ENCODE measurements at regions not wholly inside any gene's neighbourhood (a gene's known extent, or its start where the extent isn't known, plus 50 kb on each side); places are given as distances from the start of the nearest gene placed in this dataset.

DNA sequence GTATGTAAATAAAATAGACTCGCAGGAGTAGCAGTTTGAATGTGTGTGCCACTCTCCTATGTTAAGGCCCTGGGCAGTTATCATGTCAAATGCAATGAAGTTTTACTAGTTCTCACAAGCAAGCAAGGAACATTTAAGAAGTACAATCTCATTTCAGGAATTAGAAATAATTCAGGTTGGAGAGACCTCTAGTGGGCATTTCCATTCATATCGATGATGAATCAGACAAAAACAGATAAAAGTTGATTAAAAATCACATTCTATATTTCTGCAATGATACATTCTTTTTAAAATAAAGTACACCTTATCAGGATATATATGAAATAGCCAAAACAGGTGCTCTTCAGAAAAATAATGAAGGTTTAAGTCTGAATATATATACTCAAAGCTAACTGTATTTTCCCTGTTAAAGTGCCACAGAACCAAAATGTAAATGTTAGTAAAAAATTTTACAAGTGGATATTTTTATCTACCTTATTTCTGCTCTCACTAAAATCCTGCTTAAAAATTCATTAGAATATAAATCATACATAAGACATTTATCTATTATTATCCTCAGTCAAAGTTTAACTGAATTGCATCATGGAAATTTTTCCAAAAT lies 492.4 kb upstream of the FRG2C start:
- TF ChIP-seq, protein P1, sequence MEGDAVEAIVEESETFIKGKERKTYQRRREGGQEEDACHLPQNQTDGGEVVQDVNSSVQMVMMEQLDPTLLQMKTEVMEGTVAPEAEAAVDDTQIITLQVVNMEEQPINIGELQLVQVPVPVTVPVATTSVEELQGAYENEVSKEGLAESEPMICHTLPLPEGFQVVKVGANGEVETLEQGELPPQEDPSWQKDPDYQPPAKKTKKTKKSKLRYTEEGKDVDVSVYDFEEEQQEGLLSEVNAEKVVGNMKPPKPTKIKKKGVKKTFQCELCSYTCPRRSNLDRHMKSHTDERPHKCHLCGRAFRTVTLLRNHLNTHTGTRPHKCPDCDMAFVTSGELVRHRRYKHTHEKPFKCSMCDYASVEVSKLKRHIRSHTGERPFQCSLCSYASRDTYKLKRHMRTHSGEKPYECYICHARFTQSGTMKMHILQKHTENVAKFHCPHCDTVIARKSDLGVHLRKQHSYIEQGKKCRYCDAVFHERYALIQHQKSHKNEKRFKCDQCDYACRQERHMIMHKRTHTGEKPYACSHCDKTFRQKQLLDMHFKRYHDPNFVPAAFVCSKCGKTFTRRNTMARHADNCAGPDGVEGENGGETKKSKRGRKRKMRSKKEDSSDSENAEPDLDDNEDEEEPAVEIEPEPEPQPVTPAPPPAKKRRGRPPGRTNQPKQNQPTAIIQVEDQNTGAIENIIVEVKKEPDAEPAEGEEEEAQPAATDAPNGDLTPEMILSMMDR (IDR thresholded peaks at IDR 0.05; ENCODE audit: insufficient read depth, low read length, poor library complexity, severe bottlenecking), result peak; percentile 43
- no peaks in the 10 kb centered on the region for H3K36me3 ChIP-seq (ENCODE audit: control insufficient read depth, insufficient read depth, low read length)
- DNase-seq (ENCODE audit: low read depth), result no peak

DNA sequence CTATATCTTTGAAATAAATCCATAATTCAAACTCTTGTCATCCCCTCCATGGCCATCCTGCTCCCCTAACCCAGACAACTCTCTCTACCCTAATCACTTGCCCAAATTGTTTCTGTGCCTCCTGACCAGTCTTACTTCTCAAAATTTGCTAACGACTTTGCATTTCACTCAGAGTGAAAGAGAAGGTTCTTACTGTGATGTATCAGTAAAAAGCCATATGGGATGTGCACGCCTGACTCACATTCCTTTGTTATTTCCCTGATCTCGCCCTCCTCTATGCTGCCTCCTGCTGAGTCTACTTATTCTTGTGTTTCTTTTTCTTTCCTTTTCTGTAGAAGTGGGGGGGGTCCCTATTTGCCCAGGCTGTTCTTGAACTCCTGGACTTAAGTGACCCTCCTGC lies 487.2 kb upstream of the FRG2C start:
- TF ChIP-seq, protein P1 (IDR thresholded peaks at IDR 0.05; ENCODE audit: insufficient read depth, low read length, poor library complexity, severe bottlenecking), result no peak
- no peaks in the 10 kb centered on the region for H3K27me3 ChIP-seq (ENCODE audit: control insufficient read depth, insufficient read depth, low read length)
- no peak overlapping the region for H3K4me3 ChIP-seq (ENCODE audit: low read depth, low read length)
- DNase-seq (ENCODE audit: low read depth), result no peak
- H3K36me3 ChIP-seq (ENCODE audit: control insufficient read depth, insufficient read depth, low read length), result no peaks in the 10 kb centered on the region

More for the DNA sequence above, 492.4 kb upstream of the FRG2C start:
- H3K4me3 ChIP-seq (ENCODE audit: low read depth, low read length), result no peak overlapping the region
- H3K27me3 ChIP-seq (ENCODE audit: control insufficient read depth, insufficient read depth, low read length), result no peaks in the 10 kb centered on the region

DNA sequence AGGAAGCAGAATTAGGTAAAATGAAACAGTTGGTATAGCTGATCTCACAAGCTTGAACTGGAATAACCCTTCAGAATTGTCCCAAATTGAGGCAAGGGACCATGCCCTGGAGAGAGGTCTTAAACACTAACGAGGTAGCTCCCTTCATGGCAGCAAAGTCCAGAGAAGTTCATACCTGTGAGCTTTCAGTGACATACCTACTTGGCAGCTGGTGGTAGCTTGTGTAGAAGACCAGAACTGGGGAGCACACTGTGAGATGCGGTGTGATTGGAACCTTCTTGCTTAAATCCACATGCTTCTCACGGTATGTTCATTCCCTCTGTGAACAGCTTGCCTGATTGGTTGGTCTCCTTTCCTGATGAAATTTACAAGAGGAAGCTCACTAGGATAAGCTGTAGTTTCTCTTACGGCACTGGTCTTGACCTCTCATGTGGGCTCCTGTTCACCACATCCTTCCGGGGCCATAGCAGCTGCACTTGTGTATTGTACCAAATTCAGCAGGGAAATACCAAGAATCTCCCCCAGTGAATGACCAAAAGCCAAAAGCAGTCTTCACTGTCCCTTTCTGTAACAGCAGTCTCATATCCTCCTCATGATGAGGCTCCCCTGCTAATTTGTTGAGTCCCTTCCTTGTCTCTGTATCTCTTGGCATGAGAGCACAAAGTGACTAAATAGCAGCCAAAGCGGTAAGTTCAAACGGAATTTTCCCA lies 483.7 kb upstream of the FRG2C start:
- H3K36me3 ChIP-seq (ENCODE audit: control insufficient read depth, insufficient read depth, low read length), result no peaks in the 10 kb centered on the region
- no peak overlapping the region for H3K4me3 ChIP-seq (ENCODE audit: low read depth, low read length)
- TF ChIP-seq, protein P1 (IDR thresholded peaks at IDR 0.05; ENCODE audit: insufficient read depth, low read length, poor library complexity, severe bottlenecking), result no peak
- DNase-seq (ENCODE audit: low read depth), result no peak
- no peaks in the 10 kb centered on the region for H3K27me3 ChIP-seq (ENCODE audit: control insufficient read depth, insufficient read depth, low read length)

DNA sequence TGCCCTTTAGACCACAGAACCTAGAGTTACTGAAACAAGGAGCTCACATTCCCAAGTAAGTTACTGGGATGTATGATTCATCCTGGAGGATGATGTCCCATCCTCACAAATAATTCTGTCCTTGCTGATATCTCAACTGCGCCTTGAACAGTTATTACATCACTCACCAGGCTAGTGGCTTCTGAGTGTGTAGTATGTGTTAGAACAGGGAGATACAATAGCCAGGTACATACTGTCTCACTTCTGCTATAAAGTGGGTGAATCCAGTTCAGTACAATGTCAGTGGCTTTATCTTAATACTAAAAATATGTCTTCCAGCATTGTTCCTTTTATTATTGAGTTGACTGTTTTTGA lies 483.2 kb upstream of the FRG2C start:
- TF ChIP-seq, protein P1 (IDR thresholded peaks at IDR 0.05; ENCODE audit: insufficient read depth, low read length, poor library complexity, severe bottlenecking), result no peak
- no peak for DNase-seq (ENCODE audit: low read depth)
- no peaks in the 10 kb centered on the region for H3K36me3 ChIP-seq (ENCODE audit: control insufficient read depth, insufficient read depth, low read length)
- no peak overlapping the region for H3K4me3 ChIP-seq (ENCODE audit: low read depth, low read length)
- H3K27me3 ChIP-seq (ENCODE audit: control insufficient read depth, insufficient read depth, low read length), result no peaks in the 10 kb centered on the region

DNA sequence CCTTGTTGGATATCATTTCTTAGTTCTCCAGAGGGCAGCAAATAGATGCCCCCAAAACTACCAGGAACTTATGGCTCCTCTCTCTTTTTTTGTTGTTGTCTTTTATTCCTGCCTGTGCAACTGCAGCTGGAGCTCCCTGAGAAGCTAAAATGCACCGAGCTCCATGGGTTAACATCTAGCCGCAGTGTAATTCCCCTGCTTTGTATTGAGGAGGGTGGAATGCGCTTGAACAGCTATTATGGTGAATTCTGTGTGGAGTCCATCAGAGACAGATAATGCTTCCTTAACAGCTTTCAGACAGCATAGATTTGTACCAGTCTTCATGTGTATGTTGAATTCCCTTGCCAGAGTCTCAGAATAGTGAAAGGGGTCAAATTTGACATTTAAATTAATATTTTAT lies 475.2 kb upstream of the FRG2C start:
- no peak for DNase-seq (ENCODE audit: low read depth)
- no peaks in the 10 kb centered on the region for H3K27me3 ChIP-seq (ENCODE audit: control insufficient read depth, insufficient read depth, low read length)
- H3K4me3 ChIP-seq (ENCODE audit: low read depth, low read length), result no peak overlapping the region
- no peaks in the 10 kb centered on the region for H3K36me3 ChIP-seq (ENCODE audit: control insufficient read depth, insufficient read depth, low read length)
- TF ChIP-seq, protein P1 (IDR thresholded peaks at IDR 0.05; ENCODE audit: insufficient read depth, low read length, poor library complexity, severe bottlenecking), result no peak
